ENCODE measurements at regions not wholly inside any gene's neighbourhood (a gene's known extent, or its start where the extent isn't known, plus 50 kb on each side); places are given as distances from the start of the nearest gene placed in this dataset.

DNA sequence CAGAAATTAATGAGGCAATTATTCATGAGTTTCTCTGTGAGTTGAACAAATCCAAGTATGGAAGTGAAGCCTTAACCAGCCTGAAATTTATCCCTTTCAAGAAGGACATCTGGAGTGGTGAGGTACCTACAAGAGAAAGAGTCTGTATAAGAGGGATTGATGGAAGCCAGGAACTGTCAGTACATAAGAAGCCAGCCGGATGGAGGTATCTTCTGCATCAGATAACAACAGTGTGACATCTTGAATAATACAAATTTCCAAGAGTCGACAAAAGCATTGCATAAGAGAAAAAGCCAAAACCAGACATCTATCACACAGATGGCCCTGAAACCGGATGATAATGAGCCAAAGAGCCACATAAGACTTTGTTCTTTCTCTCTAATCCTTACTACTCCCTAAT lies 781.2 kb downstream of the FLRT2 start:
- Histone ChIP-seq H3K27me3 (ENCODE audit: insufficient read depth, low read length) (no peaks in the 10 kb centered on the region), H3K4me1 (ENCODE audit: insufficient read depth, low read length) (no peaks in the 10 kb centered on the region), H3K4me2 (ENCODE audit: insufficient read depth, low read length) (no peak overlapping the region), H3K36me3 (ENCODE audit: insufficient read depth, low read length) (no peaks in the 10 kb centered on the region), H3K79me2 (ENCODE audit: insufficient read depth, low read length) (no peaks in the 10 kb centered on the region), H2AFZ (ENCODE audit: low read length) (no peak overlapping the region), H3K9me3 (ENCODE audit: low read depth, low read length) (peaks cover 6% of the 10 kb centered on the region), H4K20me1 (ENCODE audit: insufficient read depth, low read length) (no peaks in the 10 kb centered on the region), H3K4me3 (ENCODE audit: insufficient read depth, low read length) (no peak overlapping the region), H3K27ac (ENCODE audit: low read depth, low read length) (no peak overlapping the region)
- TF ChIP-seq, protein P1, sequence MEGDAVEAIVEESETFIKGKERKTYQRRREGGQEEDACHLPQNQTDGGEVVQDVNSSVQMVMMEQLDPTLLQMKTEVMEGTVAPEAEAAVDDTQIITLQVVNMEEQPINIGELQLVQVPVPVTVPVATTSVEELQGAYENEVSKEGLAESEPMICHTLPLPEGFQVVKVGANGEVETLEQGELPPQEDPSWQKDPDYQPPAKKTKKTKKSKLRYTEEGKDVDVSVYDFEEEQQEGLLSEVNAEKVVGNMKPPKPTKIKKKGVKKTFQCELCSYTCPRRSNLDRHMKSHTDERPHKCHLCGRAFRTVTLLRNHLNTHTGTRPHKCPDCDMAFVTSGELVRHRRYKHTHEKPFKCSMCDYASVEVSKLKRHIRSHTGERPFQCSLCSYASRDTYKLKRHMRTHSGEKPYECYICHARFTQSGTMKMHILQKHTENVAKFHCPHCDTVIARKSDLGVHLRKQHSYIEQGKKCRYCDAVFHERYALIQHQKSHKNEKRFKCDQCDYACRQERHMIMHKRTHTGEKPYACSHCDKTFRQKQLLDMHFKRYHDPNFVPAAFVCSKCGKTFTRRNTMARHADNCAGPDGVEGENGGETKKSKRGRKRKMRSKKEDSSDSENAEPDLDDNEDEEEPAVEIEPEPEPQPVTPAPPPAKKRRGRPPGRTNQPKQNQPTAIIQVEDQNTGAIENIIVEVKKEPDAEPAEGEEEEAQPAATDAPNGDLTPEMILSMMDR (IDR thresholded peaks at IDR 0.05; ENCODE audit: extremely low read depth, low read depth, low read length), result no peak
- peak; percentile 59 for DNase-seq (ENCODE audit: insufficient read length, low spot score, missing footprints)

DNA sequence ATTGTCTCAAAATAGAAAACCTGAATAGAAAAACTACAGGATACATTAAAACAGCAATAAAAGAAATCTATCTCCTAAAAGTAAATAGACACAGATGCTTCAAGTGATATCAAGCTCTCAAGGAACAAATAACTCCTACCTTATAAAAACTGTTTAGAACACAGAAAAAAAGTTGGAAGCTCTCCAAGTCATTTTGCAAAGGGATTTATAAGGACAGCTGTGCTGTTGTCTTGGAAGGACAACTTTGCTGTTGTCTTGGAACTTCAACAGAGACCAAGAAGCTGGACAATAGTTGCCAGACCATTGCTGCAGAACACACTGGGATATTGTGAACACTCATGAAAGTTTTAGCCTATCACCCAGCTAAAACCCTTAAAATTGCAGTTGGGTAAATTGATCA lies 780.7 kb downstream of the FLRT2 start:
- no peaks in the 10 kb centered on the region for H3K36me3 ChIP-seq (ENCODE audit: insufficient read depth, low read length)
- no peak overlapping the region for H3K4me3 ChIP-seq (ENCODE audit: insufficient read depth, low read length)
- no peaks in the 10 kb centered on the region for H4K20me1 ChIP-seq (ENCODE audit: insufficient read depth, low read length)
- no peaks in the 10 kb centered on the region for H3K79me2 ChIP-seq (ENCODE audit: insufficient read depth, low read length)
- H3K4me2 ChIP-seq (ENCODE audit: insufficient read depth, low read length), result no peak overlapping the region
- H2AFZ ChIP-seq (ENCODE audit: low read length), result no peak overlapping the region
- no peaks in the 10 kb centered on the region for H3K27me3 ChIP-seq (ENCODE audit: insufficient read depth, low read length)
- TF ChIP-seq, protein P1 (IDR thresholded peaks at IDR 0.05; ENCODE audit: extremely low read depth, low read depth, low read length), result no peak
- no peak overlapping the region for H3K27ac ChIP-seq (ENCODE audit: low read depth, low read length)
- H3K9me3 ChIP-seq (ENCODE audit: low read depth, low read length), result peaks cover 6% of the 10 kb centered on the region
- H3K4me1 ChIP-seq (ENCODE audit: insufficient read depth, low read length), result no peaks in the 10 kb centered on the region
- no peak for DNase-seq (ENCODE audit: insufficient read length, low spot score, missing footprints)

DNA sequence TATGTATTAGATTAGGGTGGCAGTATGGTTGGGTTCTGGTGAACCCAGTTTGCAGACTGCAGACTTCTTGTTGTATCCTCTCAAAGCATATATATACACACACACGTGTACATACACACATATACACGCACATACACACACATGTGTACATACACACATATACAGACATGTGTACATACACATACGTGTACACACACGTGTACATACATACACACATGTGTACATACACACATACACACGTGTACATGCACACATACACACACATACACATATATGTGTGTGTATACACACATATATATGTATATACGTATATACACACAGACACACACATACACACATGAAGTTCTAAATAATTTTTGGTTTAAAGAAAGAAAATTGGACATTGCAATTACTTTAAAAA lies 780.2 kb downstream of the FLRT2 start:
- H3K36me3 ChIP-seq (ENCODE audit: insufficient read depth, low read length), result no peaks in the 10 kb centered on the region
- H3K27me3 ChIP-seq (ENCODE audit: insufficient read depth, low read length), result no peaks in the 10 kb centered on the region
- peaks cover 6% of the 10 kb centered on the region for H3K9me3 ChIP-seq (ENCODE audit: low read depth, low read length)
- H3K27ac ChIP-seq (ENCODE audit: low read depth, low read length), result no peak overlapping the region
- TF ChIP-seq, protein P1 (IDR thresholded peaks at IDR 0.05; ENCODE audit: extremely low read depth, low read depth, low read length), result no peak
- H3K4me1 ChIP-seq (ENCODE audit: insufficient read depth, low read length), result no peaks in the 10 kb centered on the region
- no peak overlapping the region for H2AFZ ChIP-seq (ENCODE audit: low read length)
- H3K4me2 ChIP-seq (ENCODE audit: insufficient read depth, low read length), result no peak overlapping the region
- H3K79me2 ChIP-seq (ENCODE audit: insufficient read depth, low read length), result no peaks in the 10 kb centered on the region
- H4K20me1 ChIP-seq (ENCODE audit: insufficient read depth, low read length), result no peaks in the 10 kb centered on the region
- H3K4me3 ChIP-seq (ENCODE audit: insufficient read depth, low read length), result no peak overlapping the region
- DNase-seq (ENCODE audit: insufficient read length, low spot score, missing footprints), result no peak

DNA sequence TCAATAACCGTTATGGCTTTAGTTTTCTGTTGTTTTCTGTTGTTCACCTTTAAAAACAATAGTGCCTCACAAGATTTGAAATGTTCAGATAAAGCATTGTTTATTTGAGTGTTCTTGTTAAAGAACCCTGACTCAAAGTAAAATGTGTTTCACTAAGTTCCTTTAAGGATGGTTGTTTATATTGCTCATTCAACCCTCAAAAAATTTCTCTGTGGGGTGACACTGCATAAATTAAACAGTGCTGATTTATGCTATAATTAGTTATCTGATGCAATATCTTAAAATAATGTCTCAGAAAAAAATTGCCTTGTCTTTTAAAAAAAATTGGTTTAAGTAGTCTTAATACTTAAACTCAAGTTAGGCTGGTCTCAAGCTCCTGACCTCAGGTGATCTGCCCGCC lies 775.1 kb downstream of the FLRT2 start:
- Histone ChIP-seq H3K4me2 (ENCODE audit: insufficient read depth, low read length) (no peak overlapping the region), H3K4me3 (ENCODE audit: insufficient read depth, low read length) (no peak overlapping the region), H3K79me2 (ENCODE audit: insufficient read depth, low read length) (no peaks in the 10 kb centered on the region), H3K9me3 (ENCODE audit: low read depth, low read length) (peaks cover 3% of the 10 kb centered on the region), H4K20me1 (ENCODE audit: insufficient read depth, low read length) (no peaks in the 10 kb centered on the region), H3K4me1 (ENCODE audit: insufficient read depth, low read length) (no peaks in the 10 kb centered on the region), H2AFZ (ENCODE audit: low read length) (no peak overlapping the region), H3K27ac (ENCODE audit: low read depth, low read length) (no peak overlapping the region), H3K27me3 (ENCODE audit: insufficient read depth, low read length) (no peaks in the 10 kb centered on the region), H3K36me3 (ENCODE audit: insufficient read depth, low read length) (no peaks in the 10 kb centered on the region)
- TF ChIP-seq, protein P1 (IDR thresholded peaks at IDR 0.05; ENCODE audit: extremely low read depth, low read depth, low read length), result no peak
- DNase-seq (ENCODE audit: insufficient read length, low spot score, missing footprints), result peak; percentile 6
